Lower leg skin (tissue), 3 donors: ENCODE measurements at regions not wholly inside any gene's neighbourhood (a gene's known extent, or its start where the extent isn't known, plus 50 kb on each side); places are given as distances from the start of the nearest gene placed in this dataset.

Experiments
- POLR2A ChIP-seq, 2 donors: fragments of 450-650 bp; IDR thresholded peaks; one replicate each; pipeline ENCODE4 v1.6.1; 2016 to 2017; ENCODE audit warnings: antibody characterized with exemption in 2 of 2, mild to moderate bottlenecking in 1 of 2, moderate library complexity in 1 of 2
- TF ChIP-seq, protein P1 (sequence below), 3 donors: fragments of 450-650 bp; IDR thresholded peaks; one replicate each; pipeline ENCODE4 v1.5.1; 2016; ENCODE audit warnings: antibody characterized with exemption in 3 of 3, mild to moderate bottlenecking in 3 of 3, moderate library complexity in 2 of 3

DNA sequence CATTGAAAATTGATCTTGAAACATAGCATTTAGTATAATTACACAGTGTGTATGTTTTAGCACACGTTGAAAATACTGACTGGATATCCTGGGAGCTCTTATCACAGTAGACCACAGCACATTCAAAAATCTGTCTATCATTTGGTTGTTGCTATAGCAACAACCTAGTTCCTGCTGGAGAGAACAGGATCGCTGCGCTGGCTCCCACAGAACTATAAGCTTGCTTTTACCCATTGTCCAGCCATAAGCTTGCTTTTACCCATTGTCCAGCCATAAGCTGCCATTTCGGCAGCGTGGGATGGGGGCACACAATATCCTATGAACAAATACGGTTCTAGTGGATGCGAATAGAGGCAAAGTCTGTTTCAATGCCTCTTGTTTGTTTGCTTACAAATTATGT lies 70.4 kb upstream of the ST6GAL2 start:
- TF ChIP-seq, protein P1, sequence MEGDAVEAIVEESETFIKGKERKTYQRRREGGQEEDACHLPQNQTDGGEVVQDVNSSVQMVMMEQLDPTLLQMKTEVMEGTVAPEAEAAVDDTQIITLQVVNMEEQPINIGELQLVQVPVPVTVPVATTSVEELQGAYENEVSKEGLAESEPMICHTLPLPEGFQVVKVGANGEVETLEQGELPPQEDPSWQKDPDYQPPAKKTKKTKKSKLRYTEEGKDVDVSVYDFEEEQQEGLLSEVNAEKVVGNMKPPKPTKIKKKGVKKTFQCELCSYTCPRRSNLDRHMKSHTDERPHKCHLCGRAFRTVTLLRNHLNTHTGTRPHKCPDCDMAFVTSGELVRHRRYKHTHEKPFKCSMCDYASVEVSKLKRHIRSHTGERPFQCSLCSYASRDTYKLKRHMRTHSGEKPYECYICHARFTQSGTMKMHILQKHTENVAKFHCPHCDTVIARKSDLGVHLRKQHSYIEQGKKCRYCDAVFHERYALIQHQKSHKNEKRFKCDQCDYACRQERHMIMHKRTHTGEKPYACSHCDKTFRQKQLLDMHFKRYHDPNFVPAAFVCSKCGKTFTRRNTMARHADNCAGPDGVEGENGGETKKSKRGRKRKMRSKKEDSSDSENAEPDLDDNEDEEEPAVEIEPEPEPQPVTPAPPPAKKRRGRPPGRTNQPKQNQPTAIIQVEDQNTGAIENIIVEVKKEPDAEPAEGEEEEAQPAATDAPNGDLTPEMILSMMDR (IDR thresholded peaks at IDR 0.05), result no peak
- no peak for TF ChIP-seq POLR2A (IDR thresholded peaks at IDR 0.05)
